HG02763 (cell line): ENCODE measurements at regions not wholly inside any gene's neighbourhood (a gene's known extent, or its start where the extent isn't known, plus 50 kb on each side); places are given as distances from the start of the nearest gene placed in this dataset.

Experiments
- ATAC-seq: cut with Tn5 transposase; IDR thresholded peaks from one replicate; pipeline ENCODE4 v1.9.1; 2021; ENCODE audit warnings: mild to moderate bottlenecking, moderate library complexity; ENCODE audit not compliant: unreplicated experiment

DNA sequence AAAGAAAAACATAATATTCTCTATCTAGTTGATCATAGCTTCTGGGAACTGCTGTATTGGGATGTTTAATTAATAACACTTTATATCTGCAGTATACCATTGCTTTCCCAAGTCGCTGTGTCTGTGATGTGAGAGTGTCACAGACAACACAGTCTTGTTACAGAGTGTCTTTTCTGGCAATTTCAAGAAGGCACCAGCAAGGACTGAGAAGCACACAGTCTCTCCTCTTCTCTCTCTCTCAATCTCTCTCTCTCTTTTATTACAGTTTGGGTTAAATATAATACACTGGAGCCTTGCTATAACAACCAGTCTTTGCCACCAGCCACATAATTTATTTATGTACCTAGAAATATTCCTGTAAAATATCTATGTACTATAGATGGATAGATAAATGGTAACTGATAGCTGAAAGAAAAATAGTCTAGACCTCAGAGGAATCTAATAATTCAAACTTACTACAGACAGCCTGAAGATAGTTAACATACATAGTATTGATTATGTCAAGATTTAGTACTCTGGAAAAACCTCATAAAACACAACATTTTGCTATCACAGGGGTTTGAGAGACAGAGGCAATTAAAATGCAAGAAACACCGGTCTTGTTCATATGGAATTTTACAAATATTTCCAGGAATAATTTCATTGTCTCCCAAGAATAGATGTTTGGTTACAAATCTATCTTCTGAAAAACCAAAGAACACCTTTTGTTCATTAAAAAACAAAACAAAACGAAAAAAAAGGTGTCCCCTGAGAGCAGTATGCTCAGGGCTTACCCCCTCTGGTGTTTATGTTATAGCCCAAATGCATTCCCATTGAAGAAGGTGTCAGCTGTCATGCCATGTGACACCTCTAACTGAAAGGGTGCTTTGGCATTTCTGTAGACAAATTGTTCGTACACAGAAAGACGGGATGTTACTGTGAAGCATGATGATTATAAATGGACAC lies 507.8 kb downstream of the TBC1D4 start:
- ATAC-seq = no peak

DNA sequence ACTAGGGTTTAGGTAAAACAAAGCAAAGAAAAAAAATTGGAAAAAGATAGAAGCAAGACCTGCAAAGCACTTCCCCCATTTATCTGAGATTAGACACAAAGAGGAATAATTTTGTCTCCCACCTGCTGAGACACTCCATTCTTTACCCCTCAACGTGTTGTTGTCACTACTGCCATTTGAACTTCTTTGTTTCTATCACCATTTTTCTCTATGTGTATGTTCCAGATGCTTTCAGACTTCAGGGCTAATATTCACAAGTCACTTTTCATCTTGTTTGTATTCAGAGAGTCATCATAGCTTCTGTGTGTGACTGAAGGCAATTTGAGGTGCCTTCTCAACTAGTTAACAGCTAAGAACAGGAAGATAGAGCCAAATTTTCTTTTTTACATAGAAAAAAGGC lies 512.5 kb downstream of the TBC1D4 start:
- ATAC-seq = no peak

DNA sequence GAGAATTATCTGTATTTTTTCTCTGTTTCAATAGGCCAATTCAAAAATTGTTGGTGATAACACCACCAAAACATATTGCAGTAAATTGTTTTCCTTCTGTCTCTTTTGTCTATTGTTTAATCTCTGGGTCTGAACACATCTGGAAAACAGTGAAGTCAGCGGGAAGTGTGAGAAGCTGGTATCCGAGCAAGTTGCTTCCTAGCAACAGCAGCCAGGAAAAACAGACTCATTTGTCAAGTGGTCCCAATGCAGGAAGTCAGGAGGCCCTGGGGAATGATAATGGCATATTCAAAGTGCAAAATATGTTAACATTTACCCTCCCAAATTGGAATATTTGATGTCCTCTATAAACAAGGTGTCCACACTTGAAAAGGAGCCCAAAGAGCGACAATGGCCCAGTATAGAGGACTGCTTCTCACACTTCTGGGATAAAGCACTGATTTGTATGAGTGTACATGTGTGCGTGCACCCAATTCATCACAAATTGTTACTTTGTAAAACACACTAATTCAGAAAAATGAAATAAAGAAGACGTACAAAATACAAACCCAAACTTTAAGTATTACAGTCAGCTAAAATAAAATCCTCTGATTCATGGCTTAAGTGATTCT lies 515.0 kb downstream of the TBC1D4 start:
- no peak for ATAC-seq

- no peak for ATAC-seq
Measured at GRCh38 chr13:74966275-74966674, 515.7 kb downstream of the TBC1D4 start.

DNA sequence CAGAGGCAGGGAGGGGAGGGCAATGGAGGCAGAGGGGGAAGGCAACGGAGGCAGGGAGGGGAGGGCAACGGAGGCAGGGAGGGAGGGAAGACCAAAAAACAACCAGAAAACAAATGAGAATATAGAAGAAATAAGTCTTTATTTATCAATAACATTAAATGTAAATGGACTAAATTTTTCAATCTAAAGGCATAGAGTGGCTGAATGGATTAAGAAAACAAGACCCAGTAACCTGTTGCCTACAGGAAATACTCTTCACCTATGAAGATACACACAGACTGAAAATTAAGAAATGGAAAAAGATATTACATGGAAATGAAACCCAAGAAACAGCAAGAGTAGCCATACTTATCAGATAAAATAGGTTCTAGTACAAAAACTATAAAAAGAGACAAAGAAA lies 536.3 kb downstream of the TBC1D4 start:
- ATAC-seq = no peak

DNA sequence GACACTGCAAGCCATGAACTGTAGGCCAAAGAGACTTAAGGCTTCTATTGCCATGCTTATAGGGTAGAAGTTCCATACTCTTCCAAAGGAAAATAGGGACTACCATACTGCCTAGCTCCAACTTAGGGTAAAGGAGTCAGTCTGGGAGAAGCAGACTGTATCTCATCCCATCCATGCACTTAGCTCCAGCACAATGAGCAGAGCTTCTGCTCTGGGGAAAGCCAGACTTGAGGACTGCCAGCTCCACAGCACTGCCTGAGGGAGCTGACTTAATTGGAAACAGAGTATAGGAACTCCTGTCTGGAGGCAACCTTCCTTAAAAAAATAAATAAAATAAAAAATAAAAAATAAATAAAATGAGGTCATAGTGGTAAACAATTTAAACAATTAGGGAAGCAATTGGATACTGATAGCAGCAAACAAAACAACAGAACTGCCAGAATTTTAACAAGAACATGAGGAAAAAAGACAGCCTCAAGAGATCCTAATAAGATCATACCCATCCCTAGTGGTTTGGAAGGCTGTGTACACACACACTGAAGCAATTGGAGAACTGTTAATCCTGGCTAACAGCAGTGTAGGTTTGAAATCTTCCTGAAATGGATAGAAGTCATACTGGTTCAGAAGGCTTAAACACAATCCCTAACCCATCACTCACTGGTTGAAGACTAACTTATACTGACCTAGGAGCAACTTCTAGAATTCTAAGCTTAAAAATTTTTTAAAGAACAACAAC lies 550.1 kb downstream of the TBC1D4 start:
- no peak for ATAC-seq

DNA sequence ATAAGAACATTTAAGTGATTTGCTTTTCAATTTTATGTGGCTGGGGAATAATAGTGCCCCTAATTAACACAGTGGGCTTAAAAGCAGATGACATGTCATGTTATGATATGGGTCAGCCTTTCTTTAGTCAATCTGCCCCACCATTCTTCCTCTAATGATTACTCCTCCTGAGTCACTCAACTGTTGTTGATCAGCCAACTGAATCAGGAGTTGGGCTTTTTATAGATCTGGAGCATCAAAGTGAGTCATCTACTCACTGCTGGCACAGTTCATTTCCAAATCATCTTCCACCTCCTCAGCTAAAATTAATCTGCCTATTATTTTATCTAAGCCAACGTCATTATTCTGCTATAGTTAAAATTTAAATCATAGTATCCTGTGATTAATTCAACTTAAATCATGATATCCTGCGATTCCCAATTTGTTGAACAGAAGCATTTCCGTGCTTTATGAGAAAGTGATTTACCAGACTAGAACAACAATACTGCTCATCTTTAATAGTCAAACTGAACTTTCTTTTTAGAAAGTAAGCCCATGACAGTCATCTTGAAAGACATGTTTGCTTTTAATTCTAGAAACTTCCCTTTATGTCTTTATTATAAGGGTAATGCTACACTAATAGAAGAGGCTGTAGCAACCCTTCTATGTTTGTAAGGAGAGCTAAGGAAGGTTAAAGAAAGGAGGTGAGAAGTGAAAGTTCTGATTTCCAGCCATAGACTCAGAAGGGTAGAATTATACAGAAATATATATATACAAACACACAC lies 551.4 kb downstream of the TBC1D4 start:
- no peak for ATAC-seq

DNA sequence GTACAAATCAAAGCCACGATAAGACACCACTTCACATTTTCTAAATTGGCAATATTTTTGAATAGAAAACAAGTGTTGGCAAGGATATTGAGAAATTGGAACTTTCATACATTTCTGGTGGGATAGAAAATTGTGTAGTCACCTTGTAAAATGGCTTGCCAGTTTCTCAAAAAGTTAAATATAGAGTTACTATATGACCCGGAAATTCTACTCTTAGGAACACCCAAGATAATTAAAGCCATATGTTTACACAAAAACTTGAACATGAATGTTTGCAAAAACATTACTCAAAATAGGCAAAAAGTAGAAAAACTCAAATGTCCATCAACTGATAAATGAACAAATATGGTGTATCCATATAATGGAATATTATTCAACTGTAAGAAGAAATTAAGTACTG lies 552.5 kb downstream of the TBC1D4 start:
- no peak for ATAC-seq

GRCh38 chr13:74927823-74928222 lies 554.1 kb downstream of the TBC1D4 start:
- no peak for ATAC-seq

- ATAC-seq = no peak
Measured at GRCh38 chr13:74922963-74923362, 559.0 kb downstream of the TBC1D4 start.

GRCh38 chr13:74921326-74921725 lies 560.6 kb downstream of the TBC1D4 start:
- ATAC-seq = no peak

- no peak for ATAC-seq
Measured at GRCh38 chr13:74920920-74921319, 561.0 kb downstream of the TBC1D4 start.

- ATAC-seq = no peak
Measured at GRCh38 chr13:74920361-74920760, 561.6 kb downstream of the TBC1D4 start.

DNA sequence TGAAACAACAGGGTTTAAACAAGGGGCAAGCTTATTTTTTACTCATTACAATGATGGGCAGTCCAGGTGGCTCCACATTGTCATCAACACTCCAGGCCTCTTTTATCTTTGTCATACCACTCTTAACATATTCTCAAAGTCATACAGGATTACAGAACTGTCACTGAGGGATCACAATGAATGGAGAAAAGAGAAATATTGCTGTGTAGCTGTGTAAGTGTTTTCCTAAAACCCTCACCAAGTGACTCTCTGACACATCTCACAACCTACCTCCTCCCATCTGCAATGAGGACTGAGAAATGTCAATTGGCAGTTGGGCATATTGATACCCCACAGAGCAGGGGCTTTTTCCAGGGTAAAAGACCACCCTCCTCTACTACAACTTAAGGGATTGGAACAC lies 562.1 kb downstream of the TBC1D4 start:
- no peak for ATAC-seq

- ATAC-seq = no peak
Measured at GRCh38 chr13:74912898-74913297, 569.1 kb downstream of the TBC1D4 start.

GRCh38 chr13:74910415-74910814 lies 571.6 kb downstream of the TBC1D4 start:
- no peak for ATAC-seq

DNA sequence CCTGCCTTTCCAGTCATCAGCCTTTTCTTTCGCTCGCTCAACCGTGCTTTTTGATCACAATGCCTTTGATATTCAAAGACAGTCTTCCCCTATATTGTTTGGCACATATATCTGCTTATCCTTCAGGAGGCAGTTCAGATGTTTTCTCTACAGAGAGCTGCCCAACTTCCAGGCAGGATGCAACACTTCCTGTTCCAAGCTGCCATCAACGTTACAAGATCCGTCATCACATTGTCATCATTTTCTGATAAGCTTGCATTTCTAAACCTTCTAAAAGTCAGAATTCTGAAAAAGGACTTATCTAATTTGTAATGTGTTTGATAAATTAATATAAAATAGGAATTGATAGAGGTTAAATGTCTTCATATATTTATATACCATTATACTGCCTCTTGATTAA lies 574.2 kb downstream of the TBC1D4 start:
- no peak for ATAC-seq

DNA sequence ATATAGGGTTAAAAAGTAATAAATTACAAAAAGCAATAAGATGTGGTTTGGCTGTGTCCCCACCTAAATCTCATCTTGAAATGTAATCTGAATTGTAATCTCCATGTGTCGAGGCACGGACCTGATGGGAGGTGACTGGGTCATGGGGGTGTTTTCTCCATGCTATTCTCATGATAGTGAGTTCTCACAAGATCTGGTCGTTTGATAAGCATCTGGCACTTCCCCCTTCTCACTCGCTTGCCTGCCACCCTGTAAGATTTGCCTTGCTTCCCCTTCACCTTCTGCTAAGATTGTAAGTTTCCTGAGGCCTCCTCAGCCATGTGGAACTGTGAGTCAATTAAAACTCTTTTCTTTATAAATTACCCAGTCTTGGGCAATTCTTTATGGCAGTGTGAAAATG lies 577.4 kb downstream of the TBC1D4 start:
- no peak for ATAC-seq

DNA sequence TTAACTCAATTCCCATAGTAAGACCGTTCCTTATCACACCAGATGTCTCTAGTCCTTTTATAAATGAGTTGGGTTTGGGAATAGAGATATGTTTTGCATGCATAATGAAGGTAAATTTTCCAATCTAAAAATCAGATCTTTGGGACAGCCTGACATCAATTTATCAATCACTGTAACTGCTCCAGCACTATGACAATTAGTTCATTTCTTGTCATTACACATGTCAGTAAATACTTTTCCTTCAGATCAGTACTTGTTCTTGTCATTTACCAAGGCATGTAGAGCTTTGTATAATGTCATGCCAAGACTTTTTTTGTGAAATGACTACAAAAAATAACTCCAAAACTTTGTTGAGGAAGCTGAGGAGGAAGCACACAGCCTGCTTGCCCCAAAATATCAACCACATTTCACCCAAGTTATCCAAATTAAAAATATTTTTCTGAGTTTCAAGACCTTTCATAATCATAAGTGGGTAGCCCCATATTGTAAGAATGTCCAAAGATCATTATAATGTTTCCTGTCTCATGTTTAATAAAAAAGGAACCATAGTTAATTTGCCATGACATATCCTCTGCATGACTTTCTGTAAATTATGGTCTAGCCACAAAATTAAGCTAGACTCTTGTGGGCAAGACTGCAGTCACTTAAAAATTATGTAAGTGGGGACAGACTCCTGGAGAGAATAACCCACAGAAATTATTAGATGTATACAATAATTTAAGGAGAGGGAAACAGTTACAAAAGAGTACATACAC lies 586.8 kb downstream of the TBC1D4 start:
- no peak for ATAC-seq

DNA sequence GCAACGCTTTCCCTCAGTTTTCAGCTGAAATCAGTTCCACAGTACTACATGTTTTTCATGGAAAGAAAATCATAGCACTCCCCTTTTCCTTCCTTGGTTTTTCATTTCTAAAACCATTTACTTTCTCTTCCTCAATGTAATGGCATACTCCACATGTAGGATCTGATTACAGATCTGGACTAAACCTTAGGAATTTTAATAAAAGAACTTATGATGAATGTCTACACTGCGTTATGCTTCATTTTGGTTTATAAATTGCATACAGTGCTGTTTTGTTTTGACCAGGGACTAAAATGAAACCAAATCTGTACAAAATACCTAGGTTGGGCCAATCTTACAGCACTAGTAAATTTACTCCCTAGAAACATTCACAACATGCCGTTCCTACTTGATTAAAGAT lies 589.9 kb downstream of the TBC1D4 start:
- ATAC-seq = no peak
